ENCODE measurements at regions not wholly inside any gene's neighbourhood (a gene's known extent, or its start where the extent isn't known, plus 50 kb on each side); places are given as distances from the start of the nearest gene placed in this dataset.

- TF ChIP-seq FOXP2 (optimal IDR thresholded peaks at IDR 0.05; ENCODE audit: borderline replicate concordance, extremely low read depth, extremely low read length, insufficient read depth) (no peak), TAF1 (IDR thresholded peaks at IDR 0.05; ENCODE audit: borderline replicate concordance, insufficient read depth, low read length) (no peak), POLR2AphosphoS5 (IDR thresholded peaks at IDR 0.05; ENCODE audit: low read depth, low read length) (no peak), SIN3A (IDR thresholded peaks at IDR 0.05; ENCODE audit: borderline replicate concordance, insufficient read depth, low read length) (no peak)
- TF ChIP-seq, protein P1, sequence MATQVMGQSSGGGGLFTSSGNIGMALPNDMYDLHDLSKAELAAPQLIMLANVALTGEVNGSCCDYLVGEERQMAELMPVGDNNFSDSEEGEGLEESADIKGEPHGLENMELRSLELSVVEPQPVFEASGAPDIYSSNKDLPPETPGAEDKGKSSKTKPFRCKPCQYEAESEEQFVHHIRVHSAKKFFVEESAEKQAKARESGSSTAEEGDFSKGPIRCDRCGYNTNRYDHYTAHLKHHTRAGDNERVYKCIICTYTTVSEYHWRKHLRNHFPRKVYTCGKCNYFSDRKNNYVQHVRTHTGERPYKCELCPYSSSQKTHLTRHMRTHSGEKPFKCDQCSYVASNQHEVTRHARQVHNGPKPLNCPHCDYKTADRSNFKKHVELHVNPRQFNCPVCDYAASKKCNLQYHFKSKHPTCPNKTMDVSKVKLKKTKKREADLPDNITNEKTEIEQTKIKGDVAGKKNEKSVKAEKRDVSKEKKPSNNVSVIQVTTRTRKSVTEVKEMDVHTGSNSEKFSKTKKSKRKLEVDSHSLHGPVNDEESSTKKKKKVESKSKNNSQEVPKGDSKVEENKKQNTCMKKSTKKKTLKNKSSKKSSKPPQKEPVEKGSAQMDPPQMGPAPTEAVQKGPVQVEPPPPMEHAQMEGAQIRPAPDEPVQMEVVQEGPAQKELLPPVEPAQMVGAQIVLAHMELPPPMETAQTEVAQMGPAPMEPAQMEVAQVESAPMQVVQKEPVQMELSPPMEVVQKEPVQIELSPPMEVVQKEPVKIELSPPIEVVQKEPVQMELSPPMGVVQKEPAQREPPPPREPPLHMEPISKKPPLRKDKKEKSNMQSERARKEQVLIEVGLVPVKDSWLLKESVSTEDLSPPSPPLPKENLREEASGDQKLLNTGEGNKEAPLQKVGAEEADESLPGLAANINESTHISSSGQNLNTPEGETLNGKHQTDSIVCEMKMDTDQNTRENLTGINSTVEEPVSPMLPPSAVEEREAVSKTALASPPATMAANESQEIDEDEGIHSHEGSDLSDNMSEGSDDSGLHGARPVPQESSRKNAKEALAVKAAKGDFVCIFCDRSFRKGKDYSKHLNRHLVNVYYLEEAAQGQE (IDR thresholded peaks at IDR 0.05; ENCODE audit: insufficient read depth in 1 of 2, low read depth in 2 of 2, low read length in 2 of 2): no peak
These were observed 155.7 kb upstream of the CDYL start for GRCh38 chr6:4620284-4621151.

DNA sequence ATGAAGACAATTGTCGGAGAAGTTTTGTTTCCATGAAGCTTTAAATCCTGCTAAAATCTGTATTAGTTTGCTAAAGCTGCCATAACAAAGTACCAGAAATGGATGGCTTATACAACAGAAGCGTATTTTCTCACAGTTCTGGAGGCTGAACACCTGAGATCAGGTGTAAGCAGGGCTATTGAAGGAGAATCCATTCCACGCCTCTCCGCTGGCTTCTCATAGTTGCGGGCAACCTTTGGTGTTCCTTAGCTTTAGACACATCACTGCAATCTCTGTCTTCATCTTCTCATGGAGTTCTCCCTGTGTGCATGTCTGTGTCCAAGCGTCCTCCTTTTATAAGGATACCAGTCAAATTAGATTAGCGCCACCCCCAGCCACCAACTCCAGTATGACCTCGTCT is 159.9 kb upstream of the CDYL start:
- TF ChIP-seq POLR2AphosphoS5 (IDR thresholded peaks at IDR 0.05; ENCODE audit: low read depth, low read length): no peak
- TF ChIP-seq SIN3A (IDR thresholded peaks at IDR 0.05; ENCODE audit: borderline replicate concordance, insufficient read depth, low read length): no peak
- TF ChIP-seq FOXP2 (optimal IDR thresholded peaks at IDR 0.05; ENCODE audit: borderline replicate concordance, extremely low read depth, extremely low read length, insufficient read depth): no peak
- TF ChIP-seq, protein P1 (IDR thresholded peaks at IDR 0.05; ENCODE audit: insufficient read depth in 1 of 2, low read depth in 2 of 2, low read length in 2 of 2): no peak
- no peak for TF ChIP-seq TAF1 (IDR thresholded peaks at IDR 0.05; ENCODE audit: borderline replicate concordance, insufficient read depth, low read length)

- TF ChIP-seq POLR2AphosphoS5 (IDR thresholded peaks at IDR 0.05; ENCODE audit: low read depth, low read length) (no peak), SIN3A (IDR thresholded peaks at IDR 0.05; ENCODE audit: borderline replicate concordance, insufficient read depth, low read length) (no peak), FOXP2 (optimal IDR thresholded peaks at IDR 0.05; ENCODE audit: borderline replicate concordance, extremely low read depth, extremely low read length, insufficient read depth) (no peak), TAF1 (IDR thresholded peaks at IDR 0.05; ENCODE audit: borderline replicate concordance, insufficient read depth, low read length) (no peak)
- TF ChIP-seq, protein P1 (IDR thresholded peaks at IDR 0.05; ENCODE audit: insufficient read depth in 1 of 2, low read depth in 2 of 2, low read length in 2 of 2): no peak
These were observed 160.3 kb upstream of the CDYL start for GRCh38 chr6:4615891-4616290.

DNA sequence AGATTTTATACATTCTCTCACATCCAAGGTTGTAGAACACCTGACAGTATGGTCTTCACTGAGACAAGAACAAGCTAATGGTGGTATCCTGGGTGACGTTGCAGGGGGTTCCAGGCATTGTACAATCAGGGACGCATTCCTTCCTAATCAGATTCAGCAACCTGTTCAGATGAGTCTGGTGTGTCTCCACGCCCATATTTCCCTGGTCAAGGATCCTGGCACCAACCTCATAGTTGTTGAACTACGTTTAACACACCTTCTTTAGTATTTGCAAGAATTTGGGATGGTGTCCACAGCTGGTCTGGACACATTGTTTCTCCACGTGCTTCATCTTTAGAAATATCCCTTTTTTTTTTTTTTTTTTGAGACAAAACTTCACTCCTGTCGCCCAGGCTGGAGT is 161.0 kb upstream of the CDYL start:
- TF ChIP-seq POLR2AphosphoS5 (IDR thresholded peaks at IDR 0.05; ENCODE audit: low read depth, low read length) (no peak), TAF1 (IDR thresholded peaks at IDR 0.05; ENCODE audit: borderline replicate concordance, insufficient read depth, low read length) (no peak), SIN3A (IDR thresholded peaks at IDR 0.05; ENCODE audit: borderline replicate concordance, insufficient read depth, low read length) (no peak)

- TF ChIP-seq FOXP2 (optimal IDR thresholded peaks at IDR 0.05; ENCODE audit: borderline replicate concordance, extremely low read depth, extremely low read length, insufficient read depth): no peak
- TF ChIP-seq, protein P1 (IDR thresholded peaks at IDR 0.05; ENCODE audit: insufficient read depth in 1 of 2, low read depth in 2 of 2, low read length in 2 of 2): no peak
These were observed 161.6 kb upstream of the CDYL start for GRCh38 chr6:4614637-4615036.

Measured in PFSK-1 (cell line).